NCI-H2227 (cell line): ENCODE measurements at regions not wholly inside any gene's neighbourhood (a gene's known extent, or its start where the extent isn't known, plus 50 kb on each side); places are given as distances from the start of the nearest gene placed in this dataset.

Source experiments
- DNase-seq: peaks from one replicate; lab custom pipeline; 2025; ENCODE audit not compliant: unreplicated experiment; lab: John Stamatoyannopoulos, UW

DNA sequence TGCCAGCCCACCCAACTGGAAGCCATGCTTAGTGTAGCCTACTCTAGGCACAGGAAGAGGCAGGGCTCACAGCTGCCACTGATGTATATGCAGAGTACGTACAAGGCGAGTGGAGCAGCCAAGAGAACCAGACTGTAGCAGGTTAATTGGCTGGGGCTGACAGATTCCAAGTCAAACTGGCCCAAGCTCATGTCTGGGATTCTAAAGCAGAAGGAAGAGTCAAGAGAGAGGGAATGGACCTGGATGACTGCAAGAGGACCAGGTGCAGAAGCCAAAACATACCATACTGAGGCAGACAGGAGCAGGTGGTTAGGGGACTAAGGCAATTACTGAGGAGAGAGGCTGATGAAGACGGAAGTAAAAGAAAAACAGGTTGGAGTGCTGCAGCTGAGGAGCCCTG, 51.3 kb upstream of the LRRN2 start:
- no peak for DNase-seq

DNA sequence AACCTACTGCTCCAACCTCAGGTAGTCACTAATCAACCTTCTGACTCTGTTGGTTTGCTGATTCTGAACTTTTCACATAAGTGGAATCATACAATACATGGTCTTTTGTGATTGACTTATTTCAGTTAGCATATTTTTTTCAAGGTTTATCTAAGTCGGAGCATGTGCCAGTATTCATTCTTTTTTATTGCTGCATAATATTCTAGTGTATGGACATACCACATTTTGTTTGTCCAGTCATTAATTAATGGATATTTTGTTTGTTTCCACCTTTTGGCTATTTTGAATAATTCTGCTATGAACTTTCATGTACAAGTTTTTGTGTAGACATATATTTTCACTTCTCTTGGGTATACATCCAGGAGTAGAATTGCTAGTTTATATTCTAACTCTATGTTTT, 53.0 kb upstream of the LRRN2 start:
- no peak for DNase-seq

- DNase-seq: no peak
These were observed 54.8 kb upstream of the LRRN2 start for GRCh38 chr1:204740354-204740753.

DNA sequence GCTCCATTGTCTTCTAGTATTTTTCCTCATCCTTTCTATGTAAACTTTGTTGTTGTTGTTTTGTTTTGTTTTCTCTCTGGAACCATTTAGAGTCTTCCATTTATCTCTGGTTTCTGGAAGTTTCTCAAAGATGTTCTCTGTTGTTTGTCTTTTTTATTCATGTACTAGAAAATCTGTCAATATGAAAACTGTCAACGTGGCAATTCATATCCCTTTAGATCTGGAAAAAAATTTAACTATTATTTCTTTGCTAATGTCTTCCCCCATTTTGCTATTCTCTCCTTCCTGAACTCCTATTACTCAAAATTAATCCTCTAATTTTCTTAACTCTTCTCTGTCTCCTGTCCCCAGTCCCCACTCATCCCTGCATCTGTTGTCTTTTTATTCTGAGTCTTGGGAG, 55.9 kb upstream of the LRRN2 start:
- no peak for DNase-seq

- DNase-seq: no peak
These were observed 57.2 kb upstream of the LRRN2 start for GRCh38 chr1:204742676-204743251.

DNA sequence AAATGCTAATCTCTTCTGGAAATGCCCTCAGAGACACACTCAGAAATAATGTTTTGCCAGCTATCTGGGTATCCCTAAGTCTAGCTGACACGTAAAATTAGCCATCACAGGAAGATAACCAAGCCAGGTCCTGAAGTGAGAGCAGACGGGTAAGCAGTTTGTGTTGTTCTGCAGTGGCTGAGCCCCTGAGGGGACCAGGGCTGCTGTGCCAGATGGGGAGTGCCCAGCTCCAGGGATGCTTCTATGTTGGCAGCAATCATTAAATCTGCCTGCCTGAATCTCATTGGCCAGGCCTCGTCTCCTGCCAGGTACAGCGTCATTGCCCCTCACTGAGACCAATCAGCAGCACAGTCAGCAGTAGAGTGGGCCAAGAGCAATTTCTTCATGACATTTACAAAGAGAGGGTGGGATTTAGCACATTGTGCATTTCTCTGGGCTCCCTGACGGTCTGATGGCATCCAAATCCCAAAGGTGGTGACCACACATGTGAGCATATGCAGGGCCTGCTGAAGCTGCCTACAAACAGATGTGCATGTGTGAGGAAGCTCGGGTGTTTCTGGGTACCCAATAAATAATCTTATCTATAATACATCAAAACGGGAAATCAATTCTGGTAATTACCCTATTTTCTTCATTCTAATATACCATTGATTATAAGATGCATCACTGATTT, 58.7 kb upstream of the LRRN2 start:
- DNase-seq: no peak

DNA sequence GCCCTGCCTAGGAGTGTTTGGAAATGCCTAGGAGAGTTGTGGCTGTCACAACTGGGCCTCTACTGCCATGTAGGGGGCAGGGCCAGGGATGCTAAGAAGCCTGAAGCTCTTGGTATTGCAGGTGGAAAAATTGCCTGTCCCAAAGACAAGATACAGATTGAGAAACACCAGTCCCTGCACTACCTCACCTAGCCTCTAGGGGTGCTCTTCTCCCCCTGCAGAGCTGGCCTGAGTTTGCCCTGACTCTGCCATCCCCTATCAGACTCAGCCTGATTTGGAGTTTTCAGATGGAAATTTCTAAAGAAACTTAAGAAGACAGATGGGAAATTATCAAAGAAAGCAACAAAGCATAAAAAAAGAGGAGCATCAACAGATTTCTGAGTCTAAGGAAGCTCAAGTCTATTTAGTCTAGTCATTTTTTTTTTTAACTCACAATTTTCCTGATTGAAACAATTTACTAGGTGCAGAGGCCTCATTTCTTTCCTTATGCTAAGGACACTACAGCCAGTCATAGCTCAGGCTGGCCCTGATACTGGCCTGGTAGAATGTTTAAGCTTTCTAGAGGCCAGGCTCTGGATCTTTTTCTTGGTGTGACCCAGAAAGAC, 61.4 kb upstream of the LRRN2 start:
- DNase-seq: peak; percentile 26

GRCh38 chr1:204751480-204751879, 65.9 kb upstream of the LRRN2 start:
- no peak for DNase-seq

GRCh38 chr1:204751883-204752687, 66.5 kb upstream of the LRRN2 start:
- peak; percentile 27 for DNase-seq

DNA sequence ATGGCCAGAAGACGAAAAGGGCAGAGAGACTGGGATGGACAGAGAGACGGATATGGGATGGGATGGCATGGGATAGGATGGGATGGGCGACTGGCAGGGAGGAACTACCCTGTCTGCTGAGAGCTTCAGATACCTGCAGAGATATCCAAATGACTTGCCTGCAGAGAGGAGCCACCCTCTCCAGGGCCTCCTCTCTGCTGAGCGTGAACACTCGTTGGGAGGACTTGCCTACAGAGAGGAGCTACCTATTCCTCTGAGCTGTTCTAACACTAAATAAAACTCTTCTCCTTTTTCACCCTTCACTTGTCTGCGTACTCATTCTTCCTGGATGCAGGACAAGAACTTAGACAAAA, 67.1 kb upstream of the LRRN2 start:
- DNase-seq: no peak

DNA sequence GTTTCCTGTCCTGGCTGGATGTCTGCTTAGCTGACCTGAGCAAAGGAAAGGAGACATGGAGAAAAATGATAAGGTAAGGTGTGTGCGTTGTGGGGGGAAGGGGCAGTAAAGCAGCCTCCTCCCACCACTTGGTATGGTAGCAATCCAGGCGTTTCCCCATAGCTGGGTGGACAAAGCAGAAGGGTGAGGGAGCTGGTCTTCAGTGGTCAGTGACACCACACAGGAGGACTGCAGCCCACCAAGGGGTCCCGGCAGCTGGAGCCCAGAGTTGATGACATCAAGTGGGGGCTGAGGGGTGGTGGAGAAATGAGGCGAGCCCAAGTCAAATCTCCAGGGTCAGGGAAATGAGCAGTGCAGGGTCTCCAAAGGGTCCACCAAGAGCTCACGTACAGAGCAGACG, 69.3 kb upstream of the LRRN2 start:
- no peak for DNase-seq

GRCh38 chr1:204756349-204756748, 70.8 kb upstream of the LRRN2 start:
- DNase-seq: no peak

DNA sequence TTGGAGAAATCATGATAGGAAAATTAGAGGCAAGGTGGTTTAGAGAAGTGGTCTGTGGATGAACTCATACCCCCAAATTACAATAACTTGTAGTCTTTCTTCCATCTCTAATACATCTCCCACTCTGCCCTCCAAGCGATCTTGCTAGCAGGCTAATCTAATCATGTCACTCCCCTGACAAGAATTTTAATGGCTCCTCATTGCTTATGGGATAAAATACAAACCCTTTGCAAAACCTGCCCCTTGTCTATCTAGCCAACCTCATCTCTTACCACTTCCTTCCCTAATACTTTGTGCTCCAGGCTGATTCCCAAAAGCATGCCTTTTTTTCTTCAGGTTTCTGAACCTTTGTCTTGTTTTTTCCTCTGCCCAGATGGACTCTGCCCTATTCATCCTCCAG, 71.3 kb upstream of the LRRN2 start:
- no peak for DNase-seq

- DNase-seq: no peak
These were observed 73.1 kb upstream of the LRRN2 start for GRCh38 chr1:204758601-204759000.

- DNase-seq: no peak
These were observed 74.8 kb upstream of the LRRN2 start for GRCh38 chr1:204760350-204760749.

- no peak for DNase-seq
These were observed 75.2 kb upstream of the LRRN2 start for GRCh38 chr1:204760757-204761156.

DNA sequence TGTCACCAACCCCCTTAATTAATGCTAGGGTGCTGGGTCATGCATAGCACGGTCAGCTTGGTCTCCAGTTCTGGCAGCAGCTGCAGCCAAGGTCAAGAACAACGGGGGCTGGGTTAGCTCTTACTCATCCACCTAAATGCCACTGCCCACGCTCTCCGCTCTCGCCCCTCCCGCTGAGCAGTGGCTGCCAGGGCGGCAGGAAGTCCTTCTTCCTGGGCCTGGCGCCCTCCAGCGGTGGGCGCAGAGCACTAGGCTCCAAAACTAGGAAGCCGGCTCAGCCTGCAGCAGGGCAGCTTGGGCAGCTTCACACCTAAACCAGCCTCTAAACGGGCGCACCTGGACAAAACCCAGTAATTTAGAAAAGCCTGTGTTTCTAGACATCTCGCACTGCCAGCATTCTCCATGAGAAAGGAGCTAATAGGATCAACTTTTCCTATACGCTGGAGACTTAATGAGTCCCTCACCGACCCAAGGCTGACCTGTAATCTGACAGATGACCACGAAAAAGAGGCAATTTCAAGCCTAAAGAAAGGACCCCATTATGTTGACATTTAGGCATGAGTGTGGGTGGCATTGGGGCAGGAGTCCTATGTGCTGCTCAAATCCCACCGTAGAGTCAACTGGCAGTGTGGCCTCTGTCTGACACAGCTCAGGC, 78.4 kb upstream of the LRRN2 start:
- DNase-seq: peak; percentile 81

- DNase-seq: no peak
These were observed 84.5 kb upstream of the LRRN2 start for GRCh38 chr1:204769997-204770396.

DNA sequence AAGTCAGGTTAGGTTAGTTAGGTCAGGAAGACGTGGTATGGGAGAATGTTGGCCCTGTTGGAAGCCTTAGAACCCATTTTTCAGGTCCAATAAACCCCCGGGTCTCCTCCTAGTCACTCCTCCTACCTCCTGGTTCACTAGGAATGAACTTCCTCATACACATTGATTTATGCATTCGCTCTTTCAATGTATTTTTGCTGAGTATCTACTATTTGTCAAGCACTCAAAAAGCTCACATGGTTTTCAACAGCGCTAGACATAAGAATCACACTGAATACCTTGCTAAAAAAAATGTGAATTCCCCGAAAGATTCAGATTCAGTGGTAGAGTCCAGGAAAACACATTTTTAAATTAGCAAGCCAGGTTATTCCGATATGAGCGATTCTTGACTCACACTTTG, 85.8 kb upstream of the LRRN2 start:
- DNase-seq: no peak

DNA sequence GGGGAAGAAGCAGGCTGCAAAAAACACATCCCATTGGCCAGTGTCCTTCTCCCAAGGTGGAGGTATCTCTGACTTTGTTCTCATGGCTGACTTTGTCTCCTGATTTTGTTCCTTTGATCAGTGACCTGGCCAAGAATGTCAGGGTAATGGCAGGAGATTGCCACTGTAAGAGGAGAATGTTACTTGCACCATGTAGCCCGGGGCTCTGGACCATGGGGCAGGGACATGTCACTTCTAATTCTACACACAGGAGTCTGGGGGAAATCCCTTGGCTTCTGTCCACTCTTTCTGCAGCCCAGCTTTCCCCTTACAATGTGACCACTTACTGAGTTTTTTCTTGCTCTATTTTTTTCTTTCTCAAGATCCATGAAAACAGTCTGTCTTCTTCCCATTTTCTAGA, 87.7 kb upstream of the LRRN2 start:
- no peak for DNase-seq

DNA sequence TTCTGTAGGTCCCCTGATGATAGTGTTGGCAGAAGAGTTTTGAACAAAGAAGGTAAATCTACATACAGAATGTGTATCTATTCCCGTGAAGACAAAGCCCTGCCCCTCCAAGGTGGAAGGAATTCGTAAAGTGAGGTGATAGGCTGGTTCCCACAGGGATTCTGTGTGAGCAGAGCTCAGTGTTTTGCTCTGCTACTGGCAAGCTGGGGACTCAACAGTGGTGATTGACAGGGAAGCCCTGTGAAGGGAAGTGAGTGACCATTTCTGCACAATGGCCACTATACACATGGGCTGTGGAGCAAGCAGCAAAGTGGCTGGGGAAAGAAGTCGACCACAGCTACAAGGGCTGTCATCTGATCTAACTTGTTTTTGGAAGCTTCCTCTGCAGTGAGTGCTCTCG, 90.0 kb upstream of the LRRN2 start:
- DNase-seq: no peak

GRCh38 chr1:204777591-204777990, 92.1 kb upstream of the LRRN2 start:
- no peak for DNase-seq
